GM18520 (cell line): ENCODE measurements at regions not wholly inside any gene's neighbourhood (a gene's known extent, or its start where the extent isn't known, plus 50 kb on each side); places are given as distances from the start of the nearest gene placed in this dataset.

Experiments used
- ATAC-seq: cut with Tn5 transposase; IDR thresholded peaks from one replicate; pipeline ENCODE4 v1.9.1; 2021; ENCODE audit not compliant: unreplicated experiment

GRCh38 chr4:117324851-117325491 lies 239.6 kb upstream of the TRAM1L1 start:
- ATAC-seq: no peak

- ATAC-seq: no peak
Measured at GRCh38 chr4:117326091-117326490, 240.7 kb upstream of the TRAM1L1 start.

- ATAC-seq: no peak
Measured at GRCh38 chr4:117327491-117327890, 242.1 kb upstream of the TRAM1L1 start.

- no peak for ATAC-seq
Measured at GRCh38 chr4:117328333-117328732, 243.0 kb upstream of the TRAM1L1 start.

- no peak for ATAC-seq
Measured at GRCh38 chr4:117331817-117332216, 246.4 kb upstream of the TRAM1L1 start.

DNA sequence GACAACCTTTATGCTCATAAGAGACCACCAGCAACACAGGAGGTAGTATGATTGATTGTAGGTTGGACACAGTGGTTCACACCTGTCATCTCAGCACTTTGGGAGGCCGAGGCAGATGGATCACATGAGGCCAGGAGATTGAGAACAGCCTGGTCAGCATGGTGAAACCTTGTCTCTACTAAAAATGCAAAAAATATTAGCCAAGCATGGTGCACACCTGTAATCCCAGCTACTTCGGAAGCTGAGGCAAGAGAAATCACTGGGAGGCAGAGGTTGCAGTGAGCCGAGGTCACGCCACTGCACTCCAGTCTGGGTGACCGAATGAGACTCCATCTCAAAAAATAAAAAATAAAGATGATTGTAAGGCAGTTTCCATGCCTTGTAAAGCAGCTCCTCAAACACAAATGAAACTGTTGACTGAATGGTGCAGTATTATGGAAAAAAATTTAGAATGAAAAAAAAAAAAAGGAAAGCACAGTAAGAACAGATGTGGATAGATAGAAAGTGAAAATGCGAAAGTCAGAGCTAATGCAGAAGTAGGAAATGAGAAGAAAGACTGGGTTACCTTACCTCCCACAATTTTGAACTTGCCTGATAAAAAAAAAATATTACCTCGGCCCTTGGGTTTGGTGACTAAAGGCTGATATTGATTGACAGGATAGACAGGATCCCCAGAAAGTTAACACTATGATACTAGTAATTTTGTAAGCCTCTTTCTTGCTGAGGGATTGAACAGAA lies 249.2 kb upstream of the TRAM1L1 start:
- no peak for ATAC-seq

- ATAC-seq: no peak
Measured at GRCh38 chr4:117357437-117357836, 272.1 kb upstream of the TRAM1L1 start.

GRCh38 chr4:117357866-117358265 lies 272.5 kb upstream of the TRAM1L1 start:
- ATAC-seq: no peak

- ATAC-seq: no peak
Measured at GRCh38 chr4:117370944-117371668, 285.7 kb upstream of the TRAM1L1 start.

- ATAC-seq: no peak
Measured at GRCh38 chr4:117375101-117375500, 289.7 kb upstream of the TRAM1L1 start.

- no peak for ATAC-seq
Measured at GRCh38 chr4:117376692-117377091, 291.3 kb upstream of the TRAM1L1 start.

DNA sequence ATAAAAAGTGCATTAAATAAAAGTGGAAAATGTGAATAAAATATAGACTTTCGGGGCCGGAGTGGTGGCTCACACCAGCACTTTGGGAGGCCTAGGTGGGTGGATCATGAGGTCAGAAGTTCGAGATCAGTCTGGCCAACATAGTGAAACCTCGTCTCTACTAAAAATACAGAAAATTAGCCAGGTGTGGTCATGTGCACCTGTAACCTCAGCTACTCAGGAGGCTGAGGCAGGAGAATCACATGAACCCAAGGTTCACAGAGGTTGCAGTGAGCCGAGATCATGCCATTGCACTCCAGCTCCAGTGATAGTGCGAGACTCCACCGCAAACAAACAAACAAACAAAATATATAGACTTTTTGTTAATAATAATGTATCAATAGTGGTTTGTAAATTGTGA lies 293.6 kb upstream of the TRAM1L1 start:
- no peak for ATAC-seq

DNA sequence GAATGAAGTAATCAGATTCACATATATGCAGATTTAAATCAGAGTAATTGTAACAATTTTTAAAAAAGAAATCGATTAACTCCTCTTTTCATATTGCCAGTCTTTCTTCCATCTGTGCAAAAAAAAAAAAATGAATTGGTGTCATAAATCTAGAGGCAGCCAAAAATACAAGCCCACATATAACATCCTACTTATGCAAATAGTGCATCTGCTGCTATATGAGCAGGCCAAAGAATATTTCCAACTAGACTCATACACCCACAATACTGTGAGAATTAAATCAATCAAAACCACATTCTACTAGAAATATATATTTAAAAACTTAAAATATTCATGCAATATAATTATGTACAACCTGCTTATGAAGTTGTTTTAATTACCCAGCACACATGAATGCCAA lies 298.1 kb upstream of the TRAM1L1 start:
- ATAC-seq: no peak

DNA sequence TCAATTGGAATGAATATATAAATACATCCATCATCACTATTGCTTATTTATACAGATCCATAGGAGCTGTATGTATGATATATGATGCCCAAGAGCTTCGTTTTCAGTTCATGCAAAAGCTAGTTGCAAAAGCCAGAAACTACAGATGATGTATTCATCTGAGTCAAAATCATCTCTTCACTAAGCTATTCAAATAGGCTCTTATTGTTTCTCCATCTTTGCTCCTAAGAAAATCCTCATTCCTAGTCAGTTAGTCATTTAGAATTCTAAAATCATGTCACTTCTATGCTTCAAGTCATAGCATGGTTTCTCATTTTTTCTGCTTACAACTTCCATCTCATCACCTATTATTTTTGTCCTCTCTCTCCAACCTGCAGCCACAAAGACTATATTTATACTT lies 300.1 kb upstream of the TRAM1L1 start:
- no peak for ATAC-seq

DNA sequence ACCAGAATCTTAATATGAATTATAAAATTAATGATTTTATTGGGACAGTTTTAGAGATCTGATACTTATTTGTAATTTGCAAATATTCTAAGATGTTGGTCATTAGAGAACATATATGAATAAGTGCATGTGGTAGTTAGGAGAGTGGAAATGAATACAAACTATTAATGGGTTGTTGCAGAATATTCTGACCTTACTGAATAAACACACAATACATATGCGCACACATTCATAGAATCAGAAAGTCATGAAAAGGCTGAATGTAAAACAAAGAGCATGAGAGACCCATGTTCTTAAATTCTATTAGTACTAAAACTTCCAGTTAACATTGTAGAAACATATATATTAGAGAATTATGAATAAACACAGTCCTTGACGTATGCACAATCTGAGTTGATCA lies 301.7 kb upstream of the TRAM1L1 start:
- no peak for ATAC-seq

- no peak for ATAC-seq
Measured at GRCh38 chr4:117400039-117400835, 314.9 kb upstream of the TRAM1L1 start.

- ATAC-seq: no peak
Measured at GRCh38 chr4:117412661-117413060, 327.3 kb upstream of the TRAM1L1 start.

DNA sequence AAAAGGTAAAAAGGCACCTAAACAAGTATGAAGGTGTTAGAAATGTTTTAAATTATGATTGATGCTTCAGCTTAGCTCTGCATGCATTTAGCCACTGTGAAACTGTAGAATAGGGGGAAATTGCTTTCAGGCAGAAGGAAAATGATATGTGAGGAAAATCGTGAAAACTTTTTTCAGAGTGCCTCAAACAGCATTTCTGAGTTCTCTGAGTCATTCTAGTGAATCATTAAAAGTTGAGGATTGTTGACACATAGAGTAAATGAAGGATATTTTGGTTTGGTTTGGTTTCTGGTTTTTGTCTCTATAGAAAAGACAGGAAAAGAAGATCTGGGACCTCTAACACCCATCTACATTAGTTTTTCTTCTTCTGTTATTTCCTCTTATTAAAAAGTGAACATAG lies 332.5 kb upstream of the TRAM1L1 start:
- no peak for ATAC-seq

- no peak for ATAC-seq
Measured at GRCh38 chr4:117420948-117421347, 335.6 kb upstream of the TRAM1L1 start.

DNA sequence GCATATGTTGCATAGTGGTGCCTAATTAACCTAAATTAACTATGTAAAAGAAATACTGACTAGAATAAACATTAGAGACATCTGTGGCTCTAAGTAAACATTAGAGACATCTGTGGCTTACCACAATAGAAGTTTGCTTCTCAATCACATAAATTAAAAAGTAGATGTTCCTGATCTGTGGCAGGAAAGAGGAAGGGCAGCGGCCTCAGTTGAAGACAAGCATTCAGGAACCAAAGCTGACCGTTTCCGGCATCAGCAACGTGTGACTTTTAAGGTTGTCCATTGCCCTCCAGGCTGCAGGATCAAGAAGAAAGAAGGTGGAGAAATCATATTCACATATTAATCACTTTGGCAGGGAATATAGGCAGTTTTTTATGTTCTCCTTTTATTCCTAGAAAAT lies 336.3 kb upstream of the TRAM1L1 start:
- no peak for ATAC-seq

- ATAC-seq: no peak
Measured at GRCh38 chr4:117422297-117422696, 336.9 kb upstream of the TRAM1L1 start.
